Natural killer cell (primary cell): ENCODE measurements at regions not wholly inside any gene's neighbourhood (a gene's known extent, or its start where the extent isn't known, plus 50 kb on each side); places are given as distances from the start of the nearest gene placed in this dataset.

Experiments used
- ATAC-seq, 3 donors: fragments of 150-1000 bp in 2 of 3; fragments of 200-7000 bp in 1 of 3; cut with Tn5 transposase; 1 replicate in 1 of 3; 2 replicates in 2 of 3; pipeline ENCODE4 v1.10.0; 2021; ENCODE audit warnings: mild to moderate bottlenecking in 2 of 3, moderate library complexity in 2 of 3
- DNase-seq, 2 donors: peaks; one replicate each; pipeline versions ENCODE4 v3.0.0 to v3.0.0-alpha.2; 2013 to 2021; ENCODE audit warnings: mixed read lengths in 1 of 2
- H3K27ac ChIP-seq: one replicate; pipeline ENCODE4 v1.5.1; 2013; ENCODE audit warnings: mild to moderate bottlenecking, low read length
- H3K27me3 ChIP-seq: one replicate; pipeline ENCODE4 v1.6.1; 2013; ENCODE audit warnings: low read length; ENCODE audit not compliant: control insufficient read depth, insufficient read depth
- H3K36me3 ChIP-seq: one replicate; pipeline ENCODE4 v1.6.1; 2013; ENCODE audit warnings: low read length; ENCODE audit not compliant: control insufficient read depth, insufficient read depth
- H3K4me1 ChIP-seq: one replicate; pipeline ENCODE4 v1.6.1; 2013; ENCODE audit warnings: low read length; ENCODE audit not compliant: control insufficient read depth, insufficient read depth
- H3K4me3 ChIP-seq: one replicate; pipeline ENCODE4 v1.5.1; 2013; ENCODE audit warnings: low read length
- H3K9me3 ChIP-seq: one replicate; pipeline ENCODE4 v1.6.1; 2013; ENCODE audit warnings: low read length; ENCODE audit not compliant: control insufficient read depth, insufficient read depth
- H3K27ac Mint-ChIP-seq, 2 donors: one replicate each; pipeline ENCODE4 v1.8.0; 2022; ENCODE audit warnings: mild to moderate bottlenecking in 2 of 2, mixed read lengths in 2 of 2, moderate library complexity in 1 of 2
- H3K27me3 Mint-ChIP-seq, 2 donors: one replicate each; pipeline ENCODE4 v1.8.0; 2022; ENCODE audit warnings: low read depth in 2 of 2, mixed read lengths in 2 of 2
- H3K36me3 Mint-ChIP-seq: one replicate; pipeline ENCODE4 v1.8.0; 2022; ENCODE audit warnings: mixed read lengths
- H3K4me1 Mint-ChIP-seq, 2 donors: one replicate each; pipeline ENCODE4 v1.8.0; 2022; ENCODE audit warnings: mixed read lengths in 2 of 2
- H3K4me3 Mint-ChIP-seq: one replicate; pipeline ENCODE4 v1.8.0; 2022; ENCODE audit warnings: mild to moderate bottlenecking, moderate library complexity, mixed read lengths
- H3K9me3 Mint-ChIP-seq, 2 donors: one replicate each; pipeline ENCODE4 v1.8.0; 2022; ENCODE audit warnings: mixed read lengths in 2 of 2
- CTCF ChIP-seq: fragments of 200-600 bp; IDR thresholded peaks from one replicate; pipeline ENCODE4 v1.8.0; 2022; ENCODE audit warnings: antibody characterized with exemption
- WGBS: methylation state at CpG from one replicate; pipeline ENCODE4 v1.1.7; 2013; ENCODE audit warnings: missing lambda C conversion rate; ENCODE audit not compliant: insufficient coverage; 5-methylcytosine and 5-hydroxymethylcytosine counted together
- intact Hi-C: fragments of 100-400 bp; cut with micrococcal nuclease; formaldehyde crosslinking; loops from one replicate; pipeline ENCODE4 v1.14.2; 2022

- Mint-ChIP-seq H3K9me3 (peaks cover under 1 to 7% of the 10 kb centered on the region in 2 donors), H3K4me1 (no peaks in the 10 kb centered on the region), H3K27me3 (no peaks in the 10 kb centered on the region), H3K4me3 (no peak overlapping the region), H3K36me3 (no peaks in the 10 kb centered on the region), H3K27ac (no peak overlapping the region)
- intact Hi-C loops = no loop called here
- no peaks in the 10 kb centered on the region for H3K9me3 ChIP-seq
- ATAC-seq (no peak), DNase-seq (no peak)
- no peaks in the 10 kb centered on the region for H3K27me3 ChIP-seq
- H3K4me1 ChIP-seq = no peaks in the 10 kb centered on the region
- WGBS = no CpG with 5 or more reads among the region's 1 CpG
- H3K27ac ChIP-seq = no peak overlapping the region
- no peak for TF ChIP-seq CTCF
- no peak overlapping the region for H3K4me3 ChIP-seq
- no peaks in the 10 kb centered on the region for H3K36me3 ChIP-seq
These were observed 220.6 kb upstream of the FAM241A start for GRCh38 chr4:111924696-111925095.

- Histone ChIP-seq H3K9me3 (no peaks in the 10 kb centered on the region), H3K36me3 (no peaks in the 10 kb centered on the region), H3K27me3 (peaks cover 2% of the 10 kb centered on the region), H3K4me3 (no peak overlapping the region), H3K27ac (no peak overlapping the region), H3K4me1 (no peaks in the 10 kb centered on the region)
- intact Hi-C loops = no loop called here
- H3K27me3 Mint-ChIP-seq = no peaks in the 10 kb centered on the region
- no peak overlapping the region for H3K27ac Mint-ChIP-seq
- WGBS = 10% methylated on average over 1 of the region's 2 CpGs
- no peaks in the 10 kb centered on the region for H3K36me3 Mint-ChIP-seq
- DNase-seq (no peak), ATAC-seq (no peak)
- H3K4me3 Mint-ChIP-seq = no peak overlapping the region
- TF ChIP-seq CTCF = no peak
- peaks cover 2 to 6% of the 10 kb centered on the region in 2 donors for H3K9me3 Mint-ChIP-seq
- H3K4me1 Mint-ChIP-seq = no peaks in the 10 kb centered on the region
These were observed 214.6 kb upstream of the FAM241A start for GRCh38 chr4:111930659-111931058.

GRCh38 chr4:111933703-111934102 lies 211.6 kb upstream of the FAM241A start:
- H3K27ac Mint-ChIP-seq = no peak overlapping the region
- no peaks in the 10 kb centered on the region for H3K9me3 ChIP-seq
- ATAC-seq (no peak), DNase-seq (no peak)
- no peaks in the 10 kb centered on the region for H3K36me3 ChIP-seq
- intact Hi-C loops = no loop called here
- H3K4me3 Mint-ChIP-seq = no peak overlapping the region
- H3K27me3 Mint-ChIP-seq = no peaks in the 10 kb centered on the region
- H3K27ac ChIP-seq = no peak overlapping the region
- no peaks in the 10 kb centered on the region for H3K4me1 ChIP-seq
- no peak overlapping the region for H3K4me3 ChIP-seq
- H3K9me3 Mint-ChIP-seq = peaks cover 2 to 4% of the 10 kb centered on the region in 2 donors
- H3K27me3 ChIP-seq = peaks cover 2% of the 10 kb centered on the region
- H3K4me1 Mint-ChIP-seq = no peaks in the 10 kb centered on the region
- TF ChIP-seq CTCF = no peak
- no peaks in the 10 kb centered on the region for H3K36me3 Mint-ChIP-seq
- 28% methylated on average over 2 of the region's 2 CpGs for WGBS

GRCh38 chr4:111934314-111934713 lies 210.9 kb upstream of the FAM241A start:
- TF ChIP-seq CTCF = no peak
- Histone ChIP-seq H3K27me3 (peaks cover 2% of the 10 kb centered on the region), H3K27ac (no peak overlapping the region), H3K36me3 (no peaks in the 10 kb centered on the region), H3K9me3 (no peaks in the 10 kb centered on the region), H3K4me1 (no peaks in the 10 kb centered on the region), H3K4me3 (no peak overlapping the region)
- intact Hi-C loops = no loop called here
- no peaks in the 10 kb centered on the region for H3K4me1 Mint-ChIP-seq
- H3K36me3 Mint-ChIP-seq = no peaks in the 10 kb centered on the region
- no peaks in the 10 kb centered on the region for H3K27me3 Mint-ChIP-seq
- no peak overlapping the region for H3K4me3 Mint-ChIP-seq
- no peak overlapping the region for H3K27ac Mint-ChIP-seq
- ATAC-seq (no peak), DNase-seq (no peak)
- H3K9me3 Mint-ChIP-seq = peaks cover 2 to 4% of the 10 kb centered on the region in 2 donors
